GM18861 (cell line): ENCODE measurements at regions not wholly inside any gene's neighbourhood (a gene's known extent, or its start where the extent isn't known, plus 50 kb on each side); places are given as distances from the start of the nearest gene placed in this dataset.
"Not testable (repeated sequence)": the region's sequence is repeated elsewhere in the genome, so short reads cannot be mapped to it uniquely, and the experiment has no call there.

Experiments
- ATAC-seq: cut with Tn5 transposase; IDR thresholded peaks from one replicate; pipeline ENCODE4 v1.9.1; 2021; ENCODE audit not compliant: unreplicated experiment

- no peak for ATAC-seq
Observed at GRCh38 chr12:34301251-34302130, 279.2 kb downstream of the ALG10 start.

DNA sequence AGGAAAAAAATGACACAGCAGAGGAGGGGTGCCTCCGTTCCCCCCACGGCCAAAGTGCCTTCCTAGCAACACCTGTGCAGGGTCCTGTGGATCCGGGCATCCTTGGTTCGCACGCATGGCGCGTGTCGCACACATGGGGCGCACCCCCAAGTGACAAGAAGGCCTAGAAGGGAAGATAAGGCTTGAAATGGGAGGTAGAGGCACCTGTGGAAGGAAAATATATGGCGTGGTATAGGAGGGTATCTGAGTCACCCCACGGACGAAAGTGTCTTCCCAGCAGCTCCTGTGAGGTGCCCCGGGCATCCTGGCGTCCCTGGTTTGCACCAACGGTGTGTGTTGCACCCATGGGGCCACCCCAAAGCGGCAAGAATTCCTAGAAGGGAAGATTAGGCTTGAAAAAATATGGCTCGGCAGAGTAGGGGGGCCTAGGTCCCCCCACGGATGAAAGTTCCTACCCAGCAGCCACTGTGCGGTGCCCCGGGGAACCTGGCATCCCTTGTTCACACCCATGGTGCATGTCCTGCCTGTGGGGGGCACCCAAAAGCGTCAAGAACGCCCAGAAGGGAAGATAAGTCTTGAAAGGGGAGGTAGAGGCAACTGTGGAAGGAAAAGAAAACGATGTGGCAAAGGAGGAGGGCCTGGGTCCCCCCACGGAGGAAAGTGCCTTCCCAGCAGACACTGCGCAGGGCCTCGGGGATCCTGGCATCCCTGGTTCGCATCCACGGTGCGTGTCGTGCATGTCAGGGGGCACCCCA is 280.0 kb downstream of the ALG10 start:
- no peak for ATAC-seq

GRCh38 chr12:34303091-34303870 is 281.0 kb downstream of the ALG10 start:
- ATAC-seq: no peak

DNA sequence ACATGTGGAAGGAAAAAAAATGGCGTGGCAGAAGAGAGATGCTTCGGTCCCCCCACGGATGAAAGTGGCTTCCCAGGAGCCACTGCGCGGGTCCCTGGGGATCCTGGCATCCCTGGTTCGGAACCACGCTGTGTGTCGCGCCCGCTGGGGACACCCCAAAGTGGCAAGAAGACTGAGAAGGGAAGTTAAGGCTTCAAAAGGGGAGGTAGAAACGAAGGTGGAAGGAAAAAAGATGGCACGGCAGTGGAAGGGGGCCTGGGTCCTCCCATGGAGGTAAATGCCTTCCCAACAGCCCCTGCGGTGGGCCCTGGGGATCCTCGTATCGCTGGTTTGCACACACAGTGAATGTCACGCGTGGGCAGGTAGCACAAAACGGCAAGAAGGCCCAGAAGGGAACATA is 281.7 kb downstream of the ALG10 start:
- ATAC-seq: no peak

GRCh38 chr12:34304546-34304945 is 282.2 kb downstream of the ALG10 start:
- ATAC-seq: no peak

- ATAC-seq: no peak
Observed at GRCh38 chr12:34305176-34305575, 282.9 kb downstream of the ALG10 start.

DNA sequence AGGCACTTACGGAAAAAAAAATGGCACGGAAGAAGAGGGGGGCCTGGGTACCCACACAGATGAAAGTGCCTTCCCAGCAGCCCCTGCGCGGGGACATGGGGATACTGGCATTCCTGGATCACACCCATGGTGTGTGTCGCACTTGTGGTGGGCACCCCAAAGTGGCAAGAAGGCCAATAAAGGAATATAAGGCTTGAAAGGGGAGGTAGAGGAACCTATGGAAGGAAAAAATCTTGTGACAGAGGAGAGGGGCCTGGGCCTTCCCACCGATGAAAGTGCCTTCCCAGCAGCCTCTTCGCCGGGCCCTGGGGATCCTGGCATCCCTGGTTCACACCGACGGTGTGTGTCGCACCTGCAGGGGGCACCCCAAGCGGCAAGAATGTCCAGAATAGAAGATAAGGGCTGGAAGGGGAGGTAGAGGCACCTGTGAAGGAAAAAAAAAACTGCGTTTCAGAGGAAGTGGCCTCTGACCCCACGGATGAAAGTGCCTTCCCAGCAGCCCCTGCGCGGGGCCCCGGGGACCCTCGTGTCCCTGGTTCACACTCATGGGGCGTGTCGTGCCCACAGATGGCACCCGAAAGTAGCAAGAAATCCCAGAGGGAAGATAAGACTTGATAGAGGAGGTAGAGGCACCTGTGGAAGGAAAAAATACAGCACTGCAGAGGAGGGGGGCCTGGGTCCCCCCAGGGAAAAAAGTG is 284.0 kb downstream of the ALG10 start:
- no peak for ATAC-seq

- ATAC-seq: not testable (repeated sequence)
Observed at GRCh38 chr12:34309806-34310804, 287.8 kb downstream of the ALG10 start.

DNA sequence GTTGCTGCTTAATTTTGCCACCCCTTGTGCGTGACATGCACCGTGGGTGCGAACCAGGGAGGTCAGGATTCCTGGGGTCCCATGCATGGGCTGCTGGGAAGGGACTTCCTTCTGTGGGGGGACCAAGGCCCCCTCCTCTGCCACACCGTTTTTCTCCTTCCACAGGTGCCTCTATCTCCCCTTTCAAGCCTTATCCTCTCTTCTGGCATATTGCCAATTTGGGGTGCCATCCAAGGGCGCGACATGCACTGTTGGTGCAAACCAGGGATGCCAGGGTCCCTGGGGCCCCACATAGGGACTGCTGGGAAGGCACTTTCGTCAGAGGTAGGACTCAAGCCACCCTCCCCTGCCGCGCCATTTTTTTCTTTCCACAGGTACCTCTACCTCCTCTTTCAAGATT is 289.0 kb downstream of the ALG10 start:
- ATAC-seq: no peak

- ATAC-seq: no peak
Observed at GRCh38 chr12:34327671-34328070, 305.4 kb downstream of the ALG10 start.

- no peak for ATAC-seq
Observed at GRCh38 chr12:34333337-34333736, 311.0 kb downstream of the ALG10 start.

DNA sequence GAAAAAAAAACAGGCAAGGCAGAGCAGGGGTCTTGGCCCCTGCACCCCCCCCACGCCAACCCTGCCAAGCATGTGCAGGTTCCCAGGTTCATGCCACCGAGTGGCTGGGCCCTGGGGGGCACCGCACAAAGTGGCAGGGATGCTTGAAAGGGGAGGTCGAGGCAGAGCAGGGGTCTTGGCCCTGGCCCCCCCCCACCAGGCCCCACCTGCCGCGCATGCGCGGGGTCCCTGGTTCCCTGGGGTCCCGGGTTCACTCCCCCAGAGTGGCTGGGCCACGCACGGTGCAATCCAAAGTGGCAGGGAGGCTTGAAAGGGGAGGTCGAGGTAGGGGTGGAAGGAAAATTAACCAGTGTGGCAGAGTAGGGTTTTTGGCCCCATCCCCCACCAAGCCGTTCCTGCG is 312.2 kb downstream of the ALG10 start:
- no peak for ATAC-seq

GRCh38 chr12:34334953-34335743 is 312.9 kb downstream of the ALG10 start:
- no peak for ATAC-seq

DNA sequence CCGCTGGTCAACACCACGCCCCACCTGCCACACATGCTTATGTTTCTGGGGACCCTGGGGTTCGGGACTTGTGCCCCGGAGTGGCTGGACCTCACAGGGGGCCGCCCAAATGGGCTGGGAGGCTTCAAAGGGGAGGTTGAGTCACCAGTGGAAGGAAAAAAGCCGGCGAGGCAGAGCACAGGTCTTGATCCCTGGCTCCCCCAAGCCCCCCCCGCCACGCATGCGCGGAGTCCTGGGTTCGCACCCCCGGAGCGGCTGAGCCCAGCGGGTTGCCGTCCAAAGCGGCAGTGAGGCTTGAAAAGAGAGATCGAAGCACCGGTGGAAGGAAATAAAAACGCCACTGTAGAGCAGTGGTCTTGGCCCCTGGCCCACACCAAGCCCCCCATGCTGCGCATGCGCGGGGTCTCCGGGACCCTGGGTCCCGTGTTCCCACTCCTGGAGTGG is 313.5 kb downstream of the ALG10 start:
- ATAC-seq: no peak

DNA sequence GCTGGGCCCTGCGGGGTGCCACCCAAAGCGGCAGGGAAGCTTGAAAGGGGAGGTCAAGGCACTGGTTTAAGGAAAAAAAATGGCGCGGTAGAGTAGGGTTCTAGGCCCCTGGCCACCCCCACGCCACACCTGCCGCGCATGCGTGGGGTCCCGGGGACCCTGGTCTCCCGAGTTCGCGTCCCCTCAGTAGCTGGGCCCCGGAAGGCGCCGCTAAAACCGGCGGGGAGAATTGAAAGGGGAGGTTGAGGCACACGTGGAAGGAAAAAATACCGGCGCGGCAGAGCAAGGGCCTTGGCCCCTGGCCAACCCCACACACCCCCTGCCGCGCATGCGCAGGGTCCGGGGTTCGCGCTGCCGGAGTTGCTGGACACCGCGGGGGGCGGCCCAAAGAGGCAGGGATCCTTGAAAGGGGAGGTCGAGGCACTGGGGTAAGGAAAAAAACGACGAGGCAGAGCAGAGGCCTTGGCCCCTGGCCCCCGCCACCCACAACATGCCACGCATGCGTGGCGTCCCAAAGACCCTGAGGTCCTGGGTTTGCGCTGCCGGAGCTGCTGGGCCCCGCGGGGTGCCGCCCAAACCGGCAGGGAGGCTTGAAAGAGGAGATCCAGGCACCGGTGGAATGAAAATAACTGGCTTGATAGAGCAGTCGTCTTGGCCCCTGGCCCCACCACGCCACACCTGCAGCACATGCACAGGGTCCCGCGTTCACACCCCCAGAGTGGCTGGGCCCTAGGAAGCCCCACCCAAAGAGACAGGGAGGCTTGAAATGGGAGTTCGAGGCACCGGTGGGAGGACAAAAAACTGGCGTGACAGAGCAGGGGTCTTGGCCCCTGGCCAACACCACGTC is 314.5 kb downstream of the ALG10 start:
- no peak for ATAC-seq

GRCh38 chr12:34338751-34339150 is 316.5 kb downstream of the ALG10 start:
- no peak for ATAC-seq

DNA sequence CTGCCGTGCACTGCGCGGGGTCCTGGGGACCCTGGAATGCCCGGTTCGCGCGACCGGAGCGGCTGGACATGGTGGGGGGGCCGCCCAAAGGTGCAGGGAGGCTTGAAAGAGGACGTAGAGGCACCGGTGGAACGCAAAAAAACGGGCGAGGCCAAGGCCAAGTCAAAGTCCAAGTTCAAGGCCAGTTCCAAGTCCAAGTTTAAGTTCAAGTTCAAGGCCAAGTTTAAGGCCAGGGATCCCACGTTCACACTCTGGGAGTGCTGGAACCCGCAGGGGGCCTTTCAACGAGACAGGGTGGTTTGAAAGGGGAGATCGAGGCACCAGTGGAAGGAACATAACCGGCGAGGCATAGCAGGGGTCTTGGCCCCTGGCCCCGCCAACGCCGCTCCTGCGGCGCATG is 317.6 kb downstream of the ALG10 start:
- ATAC-seq: no peak
